ENCODE measurements at regions not wholly inside any gene's neighbourhood (a gene's known extent, or its start where the extent isn't known, plus 50 kb on each side); places are given as distances from the start of the nearest gene placed in this dataset.

- TF ChIP-seq, protein P1, sequence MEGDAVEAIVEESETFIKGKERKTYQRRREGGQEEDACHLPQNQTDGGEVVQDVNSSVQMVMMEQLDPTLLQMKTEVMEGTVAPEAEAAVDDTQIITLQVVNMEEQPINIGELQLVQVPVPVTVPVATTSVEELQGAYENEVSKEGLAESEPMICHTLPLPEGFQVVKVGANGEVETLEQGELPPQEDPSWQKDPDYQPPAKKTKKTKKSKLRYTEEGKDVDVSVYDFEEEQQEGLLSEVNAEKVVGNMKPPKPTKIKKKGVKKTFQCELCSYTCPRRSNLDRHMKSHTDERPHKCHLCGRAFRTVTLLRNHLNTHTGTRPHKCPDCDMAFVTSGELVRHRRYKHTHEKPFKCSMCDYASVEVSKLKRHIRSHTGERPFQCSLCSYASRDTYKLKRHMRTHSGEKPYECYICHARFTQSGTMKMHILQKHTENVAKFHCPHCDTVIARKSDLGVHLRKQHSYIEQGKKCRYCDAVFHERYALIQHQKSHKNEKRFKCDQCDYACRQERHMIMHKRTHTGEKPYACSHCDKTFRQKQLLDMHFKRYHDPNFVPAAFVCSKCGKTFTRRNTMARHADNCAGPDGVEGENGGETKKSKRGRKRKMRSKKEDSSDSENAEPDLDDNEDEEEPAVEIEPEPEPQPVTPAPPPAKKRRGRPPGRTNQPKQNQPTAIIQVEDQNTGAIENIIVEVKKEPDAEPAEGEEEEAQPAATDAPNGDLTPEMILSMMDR (IDR thresholded peaks at IDR 0.05): no peak
- no peak for TF ChIP-seq POLR2A (IDR thresholded peaks at IDR 0.05)
Measured at GRCh38 chr21:41666641-41667081, 100.2 kb downstream of the RIPK4 start.
